ENCODE measurements at regions not wholly inside any gene's neighbourhood (a gene's known extent, or its start where the extent isn't known, plus 50 kb on each side); places are given as distances from the start of the nearest gene placed in this dataset.

- H3K4me3 ChIP-seq, result no peak overlapping the region
- peak in 3 of 8 experiments; percentile 34 to 81 (median 79) for ATAC-seq (replicated peaks in 6 of 8)
- in situ Hi-C loops (cut with MboI; ENCODE audit: low pct_unique_long_range_greater_than_20kb in 2 of 9, low sequenced_read_pairs in 9 of 9, unreplicated experiment in 9 of 9), result no loop called here
- H3K4me1 ChIP-seq (replicated peaks in 1 of 2), result peaks cover 0 to 5% of the 10 kb centered on the region in 2 donors
- no peak overlapping the region for H3K27ac ChIP-seq
Observed at GRCh38 chr2:188808947-188809355, 165.2 kb upstream of the COL3A1 start.

GRCh38 chr2:188810586-188810985, 163.6 kb upstream of the COL3A1 start:
- H3K4me3 ChIP-seq, result no peak overlapping the region
- ATAC-seq (replicated peaks in 6 of 8), result no peak
- WGBS, 10 experiments, result 75 to 100% (median 83%) methylated on average over 2 of the region's 2 CpGs; no CpG with 5 or more reads in 1 of the 10 experiments
- in situ Hi-C loops (cut with MboI; ENCODE audit: low pct_unique_long_range_greater_than_20kb in 2 of 9, low sequenced_read_pairs in 9 of 9, unreplicated experiment in 9 of 9), result no loop called here
- H3K27ac ChIP-seq, result no peak overlapping the region
- peaks cover 0 to 5% of the 10 kb centered on the region in 2 donors for H3K4me1 ChIP-seq (replicated peaks in 1 of 2)

- ATAC-seq (replicated peaks in 6 of 8), result peak in 2 of 8 experiments; percentile 88
- in situ Hi-C loops (cut with MboI; ENCODE audit: low pct_unique_long_range_greater_than_20kb in 2 of 9, low sequenced_read_pairs in 9 of 9, unreplicated experiment in 9 of 9), result no loop called here
- WGBS, 10 experiments, result 0 to 78% (median 50%) methylated on average over 1 of the region's 1 CpG; no CpG with 5 or more reads in 3 of the 10 experiments
- Histone ChIP-seq H3K4me1 (replicated peaks in 1 of 2) (peaks cover 0 to 5% of the 10 kb centered on the region in 2 donors), H3K4me3 (no peak overlapping the region), H3K27ac (no peak overlapping the region)
Observed at GRCh38 chr2:188811522-188811921, 162.7 kb upstream of the COL3A1 start.

- in situ Hi-C loops (cut with MboI; ENCODE audit: low pct_unique_long_range_greater_than_20kb in 2 of 9, low sequenced_read_pairs in 9 of 9, unreplicated experiment in 9 of 9), result no loop called here
- no peak overlapping the region for H3K27ac ChIP-seq
- no peak overlapping the region for H3K4me3 ChIP-seq
- WGBS, 10 experiments, result 64 to 90% (median 84%) methylated on average over 2 to 3 of the region's 3 CpGs; no CpG with 5 or more reads in 2 of the 10 experiments
- ATAC-seq (replicated peaks in 6 of 8), result no peak
- H3K4me1 ChIP-seq (replicated peaks in 1 of 2), result peaks cover 0 to 5% of the 10 kb centered on the region in 2 donors
Observed at GRCh38 chr2:188813315-188813714, 160.9 kb upstream of the COL3A1 start.

- in situ Hi-C loops (cut with MboI; ENCODE audit: low pct_unique_long_range_greater_than_20kb in 2 of 9, low sequenced_read_pairs in 9 of 9, unreplicated experiment in 9 of 9), result no loop called here
- H3K4me1 ChIP-seq (replicated peaks in 1 of 2), result peaks cover 0 to 5% of the 10 kb centered on the region in 2 donors
- H3K27ac ChIP-seq, result no peak overlapping the region
- WGBS, 10 experiments, result 0 to 100% (median 71%) methylated on average over 1 to 4 of the region's 5 CpGs; no CpG with 5 or more reads in 2 of the 10 experiments
- no peak overlapping the region for H3K4me3 ChIP-seq
- no peak for ATAC-seq (replicated peaks in 6 of 8)
Observed at GRCh38 chr2:188813857-188814256, 160.3 kb upstream of the COL3A1 start.

- no peak for ATAC-seq (replicated peaks in 6 of 8)
- in situ Hi-C loops (cut with MboI; ENCODE audit: low pct_unique_long_range_greater_than_20kb in 2 of 9, low sequenced_read_pairs in 9 of 9, unreplicated experiment in 9 of 9), result no loop called here
- Histone ChIP-seq H3K4me3 (no peak overlapping the region), H3K27ac (no peak overlapping the region), H3K4me1 (replicated peaks in 1 of 2) (no peaks in the 10 kb centered on the region)
- 0 to 100% (median 77%) methylated on average over 1 of the region's 1 CpG; no CpG with 5 or more reads in 1 of the 10 experiments for WGBS, 10 experiments
Observed at GRCh38 chr2:188819011-188819410, 155.2 kb upstream of the COL3A1 start.

- 43 to 100% (median 84%) methylated on average over 1 to 3 of the region's 3 CpGs for WGBS, 10 experiments
- H3K4me3 ChIP-seq, result no peak overlapping the region
- no peaks in the 10 kb centered on the region for H3K4me1 ChIP-seq (replicated peaks in 1 of 2)
- no peak for ATAC-seq (replicated peaks in 6 of 8)
- in situ Hi-C loops (cut with MboI; ENCODE audit: low pct_unique_long_range_greater_than_20kb in 2 of 9, low sequenced_read_pairs in 9 of 9, unreplicated experiment in 9 of 9), result no loop called here
- H3K27ac ChIP-seq, result no peak overlapping the region
Observed at GRCh38 chr2:188819792-188820191, 154.4 kb upstream of the COL3A1 start.

- H3K4me3 ChIP-seq, result no peak overlapping the region
- in situ Hi-C loops (cut with MboI; ENCODE audit: low pct_unique_long_range_greater_than_20kb in 2 of 9, low sequenced_read_pairs in 9 of 9, unreplicated experiment in 9 of 9), result no loop called here
- WGBS, 10 experiments, result 86 to 100% (median 90%) methylated on average over 1 to 2 of the region's 2 CpGs; no CpG with 5 or more reads in 1 of the 10 experiments
- no peaks in the 10 kb centered on the region for H3K4me1 ChIP-seq (replicated peaks in 1 of 2)
- no peak for ATAC-seq (replicated peaks in 6 of 8)
- no peak overlapping the region for H3K27ac ChIP-seq
Observed at GRCh38 chr2:188820576-188820975, 153.6 kb upstream of the COL3A1 start.

GRCh38 chr2:188824125-188824524, 150.0 kb upstream of the COL3A1 start:
- in situ Hi-C loops (cut with MboI; ENCODE audit: low pct_unique_long_range_greater_than_20kb in 2 of 9, low sequenced_read_pairs in 9 of 9, unreplicated experiment in 9 of 9), result no loop called here
- no peak for ATAC-seq (replicated peaks in 6 of 8)
- Histone ChIP-seq H3K4me3 (no peak overlapping the region), H3K27ac (no peak overlapping the region), H3K4me1 (replicated peaks in 1 of 2) (no peaks in the 10 kb centered on the region)
- WGBS, 10 experiments, result 33 to 77% (median 47%) methylated on average over 1 to 2 of the region's 2 CpGs; no CpG with 5 or more reads in 4 of the 10 experiments

GRCh38 chr2:188833331-188833730, 140.8 kb upstream of the COL3A1 start:
- ATAC-seq (replicated peaks in 6 of 8), result no peak
- in situ Hi-C loops (cut with MboI; ENCODE audit: low pct_unique_long_range_greater_than_20kb in 2 of 9, low sequenced_read_pairs in 9 of 9, unreplicated experiment in 9 of 9), result no loop called here
- H3K4me1 ChIP-seq (replicated peaks in 1 of 2), result no peaks in the 10 kb centered on the region

GRCh38 chr2:188833799-188834198, 140.4 kb upstream of the COL3A1 start:
- H3K4me1 ChIP-seq (replicated peaks in 1 of 2), result no peaks in the 10 kb centered on the region
- in situ Hi-C loops (cut with MboI; ENCODE audit: low pct_unique_long_range_greater_than_20kb in 2 of 9, low sequenced_read_pairs in 9 of 9, unreplicated experiment in 9 of 9), result no loop called here
- no peak overlapping the region for H3K4me3 ChIP-seq
- no peak overlapping the region for H3K27ac ChIP-seq
- ATAC-seq (replicated peaks in 6 of 8), result no peak

More at GRCh38 chr2:188833331-188833730, 140.8 kb upstream of the COL3A1 start:
- Histone ChIP-seq H3K4me3 (no peak overlapping the region), H3K27ac (no peak overlapping the region)

- no peaks in the 10 kb centered on the region for H3K4me1 ChIP-seq (replicated peaks in 1 of 2)
- H3K4me3 ChIP-seq, result no peak overlapping the region
- no peak overlapping the region for H3K27ac ChIP-seq
- 0 to 100% (median 0%) methylated on average over 1 of the region's 1 CpG; no CpG with 5 or more reads in 3 of the 10 experiments for WGBS, 10 experiments
- no peak for ATAC-seq (replicated peaks in 6 of 8)
- in situ Hi-C loops (cut with MboI; ENCODE audit: low pct_unique_long_range_greater_than_20kb in 2 of 9, low sequenced_read_pairs in 9 of 9, unreplicated experiment in 9 of 9), result no loop called here
Observed at GRCh38 chr2:188835006-188835405, 139.2 kb upstream of the COL3A1 start.

- in situ Hi-C loops (cut with MboI; ENCODE audit: low pct_unique_long_range_greater_than_20kb in 2 of 9, low sequenced_read_pairs in 9 of 9, unreplicated experiment in 9 of 9), result no loop called here
- ATAC-seq (replicated peaks in 6 of 8), result no peak
- WGBS, 10 experiments, result 80 to 100% methylated on average over 1 of the region's 2 CpGs; no CpG with 5 or more reads in 8 of the 10 experiments
- Histone ChIP-seq H3K4me3 (no peak overlapping the region), H3K4me1 (replicated peaks in 1 of 2) (no peaks in the 10 kb centered on the region), H3K27ac (no peak overlapping the region)
Observed at GRCh38 chr2:188835821-188836220, 138.4 kb upstream of the COL3A1 start.

- ATAC-seq (replicated peaks in 6 of 8), result no peak
- in situ Hi-C loops (cut with MboI; ENCODE audit: low pct_unique_long_range_greater_than_20kb in 2 of 9, low sequenced_read_pairs in 9 of 9, unreplicated experiment in 9 of 9), result no loop called here
Observed at GRCh38 chr2:188845692-188846091, 128.5 kb upstream of the COL3A1 start.

More at GRCh38 chr2:188845692-188846091, 128.5 kb upstream of the COL3A1 start:
- Histone ChIP-seq H3K4me3 (no peak overlapping the region), H3K27ac (no peak overlapping the region), H3K4me1 (replicated peaks in 1 of 2) (no peaks in the 10 kb centered on the region)
